HG02571 (cell line): ENCODE measurements at regions not wholly inside any gene's neighbourhood (a gene's known extent, or its start where the extent isn't known, plus 50 kb on each side); places are given as distances from the start of the nearest gene placed in this dataset.

ENCODE experiments used
- ATAC-seq: cut with Tn5 transposase; IDR thresholded peaks from one replicate; pipeline ENCODE4 v1.9.1; 2021; ENCODE audit warnings: mild to moderate bottlenecking, moderate library complexity; ENCODE audit not compliant: unreplicated experiment

- ATAC-seq = no peak
Observed at GRCh38 chr4:84441758-84442377, 57.2 kb downstream of the NKX6-1 start.

GRCh38 chr4:84439996-84440395, 59.1 kb downstream of the NKX6-1 start:
- ATAC-seq = no peak

- ATAC-seq = no peak
Observed at GRCh38 chr4:84436812-84437211, 62.3 kb downstream of the NKX6-1 start.

GRCh38 chr4:84434344-84434743, 64.7 kb downstream of the NKX6-1 start:
- ATAC-seq = no peak

GRCh38 chr4:84433633-84434222, 65.4 kb downstream of the NKX6-1 start:
- no peak for ATAC-seq

GRCh38 chr4:84432713-84433112, 66.4 kb downstream of the NKX6-1 start:
- no peak for ATAC-seq

- ATAC-seq = no peak
Observed at GRCh38 chr4:84420608-84421007, 78.5 kb downstream of the NKX6-1 start.

GRCh38 chr4:84419201-84419600, 79.9 kb downstream of the NKX6-1 start:
- ATAC-seq = no peak

GRCh38 chr4:84417997-84418709, 80.9 kb downstream of the NKX6-1 start:
- ATAC-seq = no peak

GRCh38 chr4:84413976-84414375, 85.1 kb downstream of the NKX6-1 start:
- ATAC-seq = no peak

GRCh38 chr4:84413480-84413879, 85.6 kb downstream of the NKX6-1 start:
- ATAC-seq = no peak

GRCh38 chr4:84412062-84412461, 87.0 kb downstream of the NKX6-1 start:
- ATAC-seq = no peak

GRCh38 chr4:84407554-84408407, 91.3 kb downstream of the NKX6-1 start:
- ATAC-seq = no peak

- no peak for ATAC-seq
Observed at GRCh38 chr4:84403656-84404055, 95.4 kb downstream of the NKX6-1 start.

- ATAC-seq = no peak
Observed at GRCh38 chr4:84401701-84402306, 97.3 kb downstream of the NKX6-1 start.

GRCh38 chr4:84394386-84394785, 104.7 kb downstream of the NKX6-1 start:
- ATAC-seq = no peak

GRCh38 chr4:84392951-84393590, 106.0 kb downstream of the NKX6-1 start:
- ATAC-seq = no peak

GRCh38 chr4:84389406-84389805, 109.7 kb downstream of the NKX6-1 start:
- no peak for ATAC-seq

GRCh38 chr4:84385203-84385602, 113.9 kb downstream of the NKX6-1 start:
- no peak for ATAC-seq

GRCh38 chr4:84384801-84385200, 114.3 kb downstream of the NKX6-1 start:
- no peak for ATAC-seq
